Panc1 (cell line): ENCODE measurements at regions not wholly inside any gene's neighbourhood (a gene's known extent, or its start where the extent isn't known, plus 50 kb on each side); places are given as distances from the start of the nearest gene placed in this dataset.

Experiments used
- ATAC-seq: fragments of 200-7000 bp; cut with Tn5 transposase; 2 replicates; pipeline ENCODE4 v1.9.1; 2020; ENCODE audit warnings: mild to moderate bottlenecking, moderate library complexity
- BruUV-seq: library from RNA; stranded (reverse); fragments of 400-500 nt; replicated peaks from 2 replicates; lab custom pipeline; 2021; lab: Mats Ljungman, UMichigan
- CTCF ChIA-PET: fragments of 300-600 bp; sonication (Branson Sonifier 250); formaldehyde crosslinking; loops from one replicate; lab custom pipeline; 2022; ENCODE audit warnings: antibody characterized with exemption; lab: Charles Lee
- POLR2A ChIA-PET: fragments of 300-600 bp; sonication (Branson Sonifier 250); formaldehyde crosslinking; loops from one replicate; lab custom pipeline; 2022; ENCODE audit warnings: antibody characterized with exemption; lab: Charles Lee
- DNase-seq: peaks from one replicate; pipeline ENCODE4 v3.0.0-alpha.2; 2010; ENCODE audit warnings: low read depth, low spot score
- H3K27ac ChIP-seq: 2 replicates; pipeline ENCODE4 v1.5.1; 2011; ENCODE audit warnings: mild to moderate bottlenecking, low read length, inconsistent platforms
- H3K27me3 ChIP-seq: fragments of 200-500 bp; sonication (Bioruptor generic); 2 replicates; pipeline ENCODE4 v1.6.0; 2014; ENCODE audit warnings: low read length, inconsistent platforms; ENCODE audit not compliant: control insufficient read depth, insufficient read depth
- H3K36me3 ChIP-seq: fragments of 200-500 bp; sonication (Bioruptor generic); 2 replicates; pipeline ENCODE4 v1.5.1; 2014; ENCODE audit warnings: inconsistent platforms, mild to moderate bottlenecking, low read length, moderate library complexity; ENCODE audit not compliant: control insufficient read depth, insufficient read depth
- H3K4me1 ChIP-seq: 2 replicates; pipeline ENCODE4 v1.5.1; 2011; ENCODE audit warnings: inconsistent platforms, mild to moderate bottlenecking, low read length, moderate library complexity; ENCODE audit not compliant: control insufficient read depth, insufficient read depth
- H3K4me3 ChIP-seq, 2 experiments: 2 replicates each; pipeline ENCODE4 v1.5.1; 2011 to 2012; ENCODE audit warnings: low read depth in 2 of 2, low read length in 2 of 2, mild to moderate bottlenecking in 2 of 2, inconsistent platforms in 1 of 2, moderate library complexity in 1 of 2
- H3K9me3 ChIP-seq: fragments of 200-500 bp; sonication (Bioruptor generic); 2 replicates; pipeline ENCODE4 v1.5.1; 2014; ENCODE audit warnings: low read depth, mild to moderate bottlenecking, inconsistent platforms, low read length, moderate library complexity; ENCODE audit not compliant: control insufficient read depth, insufficient read depth
- CTCF ChIP-seq: fragments of 450-650 bp; IDR thresholded peaks from 2 replicates; pipeline ENCODE4 v1.5.1; 2017; ENCODE audit warnings: mild to moderate bottlenecking
- POLR2AphosphoS5 ChIP-seq: IDR thresholded peaks from 2 replicates; pipeline ENCODE4 v1.6.1; 2012; ENCODE audit warnings: mild to moderate bottlenecking, low read depth, low read length, moderate library complexity
- REST ChIP-seq, 2 experiments: IDR thresholded peaks; 2 replicates each; pipeline ENCODE4 v1.6.1; 2011 to 2012; ENCODE audit warnings: low read depth in 2 of 2, control low read depth in 1 of 2, low read length in 1 of 2, mild to moderate bottlenecking in 1 of 2, moderate library complexity in 1 of 2; ENCODE audit not compliant: insufficient read depth in 1 of 2
- SIN3A ChIP-seq: IDR thresholded peaks from 2 replicates; pipeline ENCODE4 v1.6.1; 2012; ENCODE audit warnings: low read depth, mild to moderate bottlenecking, low read length, moderate library complexity, borderline replicate concordance; ENCODE audit not compliant: insufficient read depth
- TCF7L2 ChIP-seq: IDR thresholded peaks from 2 replicates; pipeline ENCODE4 v1.6.1; 2011; ENCODE audit warnings: mild to moderate bottlenecking, low read depth, low read length, inconsistent platforms
- in situ Hi-C: cut with HindIII; loops from 2 replicates; pipeline ENCODE4 v1.10.0; 2016; ENCODE audit warnings: low sequenced_read_pairs, low pct_unique_long_range_greater_than_20kb
- intact Hi-C: fragments of 100-400 bp; cut with micrococcal nuclease; formaldehyde crosslinking; loops from one replicate; pipeline ENCODE4 v1.10.0; 2022; ENCODE audit not compliant: unreplicated experiment

GRCh38 chr13:102470283-102470917, 68.6 kb upstream of the FGF14 start:
- H3K27me3 ChIP-seq = no peaks in the 10 kb centered on the region
- TF ChIP-seq REST (IDR thresholded peaks at IDR 0.05; ENCODE audit: insufficient read depth in 1 of 2, low read depth in 2 of 2, low read length in 1 of 2) (no peak), SIN3A (no peak), CTCF (no peak), POLR2AphosphoS5 (no peak), TCF7L2 (no peak)
- ATAC-seq (no peak), DNase-seq (no peak)
- intact Hi-C loops = no loop called here
- no peaks in the 10 kb centered on the region for H3K4me1 ChIP-seq
- no TSS peak for BruUV-seq
- ChIA-PET CTCF (no interaction called here), POLR2A (interaction anchor here (0.6 kb wide), 1 partner anchor 306 kb away, joined by 3 read pairs; no protein-coding TSS in a partner anchor)
- no peaks in the 10 kb centered on the region for H3K9me3 ChIP-seq
- in situ Hi-C loops = no loop called here
- no peak overlapping the region for H3K4me3 ChIP-seq
- no peak overlapping the region for H3K27ac ChIP-seq
- no peaks in the 10 kb centered on the region for H3K36me3 ChIP-seq

- in situ Hi-C loops (no loop called here), intact Hi-C loops (no loop called here)
- H3K4me1 ChIP-seq = no peaks in the 10 kb centered on the region
- H3K27me3 ChIP-seq = no peaks in the 10 kb centered on the region
- H3K4me3 ChIP-seq = no peak overlapping the region
- H3K9me3 ChIP-seq = no peaks in the 10 kb centered on the region
- POLR2A ChIA-PET = no interaction called here
- ATAC-seq (no peak), DNase-seq (no peak)
- no TSS peak for BruUV-seq
- CTCF ChIA-PET = no interaction called here
- TF ChIP-seq POLR2AphosphoS5 (no peak), SIN3A (no peak), REST (IDR thresholded peaks at IDR 0.05; ENCODE audit: insufficient read depth in 1 of 2, low read depth in 2 of 2, low read length in 1 of 2) (no peak), CTCF (no peak), TCF7L2 (no peak)
- no peaks in the 10 kb centered on the region for H3K36me3 ChIP-seq
- no peak overlapping the region for H3K27ac ChIP-seq
These were observed 64.9 kb upstream of the FGF14 start for GRCh38 chr13:102466610-102467190.
